ENCODE measurements at regions not wholly inside any gene's neighbourhood (a gene's known extent, or its start where the extent isn't known, plus 50 kb on each side); places are given as distances from the start of the nearest gene placed in this dataset.

- H3K4me3 ChIP-seq (ENCODE audit: low read length) = no peak overlapping the region
- no peaks in the 10 kb centered on the region for H3F3A ChIP-seq (ENCODE audit: insufficient read depth, low read length, poor library complexity, severe bottlenecking)
- H3K27me3 ChIP-seq (ENCODE audit: insufficient read depth, low read depth, low read length) = no peaks in the 10 kb centered on the region
- no peak overlapping the region for H3K4me2 ChIP-seq (ENCODE audit: low read length)
- H3K79me2 ChIP-seq (replicated peaks; ENCODE audit: insufficient read depth, low read length) = no peaks in the 10 kb centered on the region
- TF ChIP-seq SMC3 (conservative IDR thresholded peaks at IDR 0.05; ENCODE audit: poor library complexity) = no peak
- no peak for TF ChIP-seq RAD21 (conservative IDR thresholded peaks at IDR 0.05)
- TF ChIP-seq REST (IDR thresholded peaks at IDR 0.05; ENCODE audit: borderline replicate concordance) = no peak
- TF ChIP-seq CTCF (IDR thresholded peaks at IDR 0.05; ENCODE audit: poor library complexity, severe bottlenecking) = no peak
- no peak for TF ChIP-seq EP300 (conservative IDR thresholded peaks at IDR 0.05; ENCODE audit: poor library complexity, severe bottlenecking)
- no peak for TF ChIP-seq POLR2AphosphoS5 (IDR thresholded peaks at IDR 0.05)
- no peak for TF ChIP-seq EZH2 (IDR thresholded peaks at IDR 0.05; ENCODE audit: borderline replicate concordance, insufficient read depth, low read length, poor library complexity, severe bottlenecking)
- no peak for TF ChIP-seq TAF1 (IDR thresholded peaks at IDR 0.05; ENCODE audit: low read depth)
- no peak for TF ChIP-seq MXI1 (conservative IDR thresholded peaks at IDR 0.05; ENCODE audit: poor library complexity, severe bottlenecking)
- no peaks in the 10 kb centered on the region for H3K9me3 ChIP-seq (ENCODE audit: low read length)
- no peaks in the 10 kb centered on the region for H4K20me1 ChIP-seq (ENCODE audit: insufficient read depth)
- no peaks in the 10 kb centered on the region for H3K9me2 ChIP-seq (ENCODE audit: insufficient read depth, low read length)
- no peaks in the 10 kb centered on the region for H3K36me3 ChIP-seq (ENCODE audit: insufficient read depth, low read length)
- no peak overlapping the region for H2AFZ ChIP-seq (ENCODE audit: low read depth, low read length)
- no peak overlapping the region for H3K9ac ChIP-seq (ENCODE audit: low read length)
- no peak overlapping the region for H3K27ac ChIP-seq (ENCODE audit: low read length)
These were observed 90.9 kb upstream of the CPM start for GRCh38 chr12:69023840-69024239.

GRCh38 chr12:69024413-69024812, 91.4 kb upstream of the CPM start:
- no peak overlapping the region for H3K9ac ChIP-seq (ENCODE audit: low read length)
- TF ChIP-seq SMC3 (conservative IDR thresholded peaks at IDR 0.05; ENCODE audit: poor library complexity) = no peak
- TF ChIP-seq EP300 (conservative IDR thresholded peaks at IDR 0.05; ENCODE audit: poor library complexity, severe bottlenecking) = no peak
- TF ChIP-seq EZH2 (IDR thresholded peaks at IDR 0.05; ENCODE audit: borderline replicate concordance, insufficient read depth, low read length, poor library complexity, severe bottlenecking) = no peak
- no peak for TF ChIP-seq RAD21 (conservative IDR thresholded peaks at IDR 0.05)
- no peak for TF ChIP-seq POLR2AphosphoS5 (IDR thresholded peaks at IDR 0.05)
- no peak for TF ChIP-seq TAF1 (IDR thresholded peaks at IDR 0.05; ENCODE audit: low read depth)
- no peak for TF ChIP-seq CTCF (IDR thresholded peaks at IDR 0.05; ENCODE audit: poor library complexity, severe bottlenecking)
- no peak for TF ChIP-seq REST (IDR thresholded peaks at IDR 0.05; ENCODE audit: borderline replicate concordance)
- H3K79me2 ChIP-seq (replicated peaks; ENCODE audit: insufficient read depth, low read length) = no peaks in the 10 kb centered on the region
- H3K36me3 ChIP-seq (ENCODE audit: insufficient read depth, low read length) = no peaks in the 10 kb centered on the region
- H4K20me1 ChIP-seq (ENCODE audit: insufficient read depth) = no peaks in the 10 kb centered on the region
- H2AFZ ChIP-seq (ENCODE audit: low read depth, low read length) = no peak overlapping the region
- H3K9me3 ChIP-seq (ENCODE audit: low read length) = no peaks in the 10 kb centered on the region
- no peak overlapping the region for H3K4me3 ChIP-seq (ENCODE audit: low read length)
- no peak overlapping the region for H3K27ac ChIP-seq (ENCODE audit: low read length)
- H3K27me3 ChIP-seq (ENCODE audit: insufficient read depth, low read depth, low read length) = no peaks in the 10 kb centered on the region
- no peaks in the 10 kb centered on the region for H3K9me2 ChIP-seq (ENCODE audit: insufficient read depth, low read length)
- no peaks in the 10 kb centered on the region for H3F3A ChIP-seq (ENCODE audit: insufficient read depth, low read length, poor library complexity, severe bottlenecking)
- no peak overlapping the region for H3K4me2 ChIP-seq (ENCODE audit: low read length)

Measured in neural cell (in vitro differentiated cells).